B cell (primary cell): ENCODE measurements at regions not wholly inside any gene's neighbourhood (a gene's known extent, or its start where the extent isn't known, plus 50 kb on each side); places are given as distances from the start of the nearest gene placed in this dataset.

Experiments used
- EZH2 ChIP-seq: IDR thresholded peaks from 2 replicates; pipeline ENCODE4 v1.6.1; 2012; ENCODE audit warnings: borderline replicate concordance, low read depth, mild to moderate bottlenecking, moderate library complexity, low read length; ENCODE audit not compliant: insufficient read depth, poor library complexity, severe bottlenecking
- TF ChIP-seq, protein P1 (sequence below): fragments of 200-600 bp; IDR thresholded peaks from one replicate; pipeline ENCODE4 v1.8.0; 2022; ENCODE audit warnings: antibody characterized with exemption, mild to moderate bottlenecking

DNA sequence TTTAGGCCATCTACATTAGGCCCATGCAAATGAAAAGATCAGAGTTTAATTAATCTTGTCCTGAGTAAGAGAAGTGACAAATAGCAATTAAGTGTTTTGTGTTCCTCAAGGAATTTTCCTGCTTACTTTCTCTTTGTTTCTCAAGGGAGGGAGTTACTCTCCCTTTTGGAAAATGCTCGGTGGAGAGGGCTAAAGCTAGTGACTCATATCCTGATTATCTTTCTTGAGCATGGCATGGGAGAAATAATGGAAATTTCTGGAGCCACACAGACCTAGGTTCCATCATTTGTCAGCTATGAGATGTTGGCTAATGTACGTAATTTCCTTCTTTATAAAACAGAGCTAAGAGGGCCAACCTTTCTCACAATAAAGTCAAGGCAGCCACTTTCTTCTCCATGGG lies 177.1 kb downstream of the ETAA1 start:
- TF ChIP-seq, protein P1, sequence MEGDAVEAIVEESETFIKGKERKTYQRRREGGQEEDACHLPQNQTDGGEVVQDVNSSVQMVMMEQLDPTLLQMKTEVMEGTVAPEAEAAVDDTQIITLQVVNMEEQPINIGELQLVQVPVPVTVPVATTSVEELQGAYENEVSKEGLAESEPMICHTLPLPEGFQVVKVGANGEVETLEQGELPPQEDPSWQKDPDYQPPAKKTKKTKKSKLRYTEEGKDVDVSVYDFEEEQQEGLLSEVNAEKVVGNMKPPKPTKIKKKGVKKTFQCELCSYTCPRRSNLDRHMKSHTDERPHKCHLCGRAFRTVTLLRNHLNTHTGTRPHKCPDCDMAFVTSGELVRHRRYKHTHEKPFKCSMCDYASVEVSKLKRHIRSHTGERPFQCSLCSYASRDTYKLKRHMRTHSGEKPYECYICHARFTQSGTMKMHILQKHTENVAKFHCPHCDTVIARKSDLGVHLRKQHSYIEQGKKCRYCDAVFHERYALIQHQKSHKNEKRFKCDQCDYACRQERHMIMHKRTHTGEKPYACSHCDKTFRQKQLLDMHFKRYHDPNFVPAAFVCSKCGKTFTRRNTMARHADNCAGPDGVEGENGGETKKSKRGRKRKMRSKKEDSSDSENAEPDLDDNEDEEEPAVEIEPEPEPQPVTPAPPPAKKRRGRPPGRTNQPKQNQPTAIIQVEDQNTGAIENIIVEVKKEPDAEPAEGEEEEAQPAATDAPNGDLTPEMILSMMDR = no peak
- TF ChIP-seq EZH2 = no peak
